A549 (cell line): ENCODE measurements at regions not wholly inside any gene's neighbourhood (a gene's known extent, or its start where the extent isn't known, plus 50 kb on each side); places are given as distances from the start of the nearest gene placed in this dataset.

ENCODE experiments used
- ATAC-seq, 2 experiments: fragments of 200-7000 bp in 1 of 2; fragments of >200 bp in 1 of 2; cut with Nextera tagmentation in 1 of 2; cut with Tn5 transposase in 1 of 2; 3 replicates each; pipeline versions ENCODE4 v1.8.0 to v1.9.1; 2018 to 2020; ENCODE audit warnings: mild to moderate bottlenecking in 1 of 2, moderate library complexity in 1 of 2
- CTCF ChIA-PET: fragments of 300-600 bp; sonication (Branson Sonifier 250); formaldehyde crosslinking; extraction: SDS; loops from one replicate; lab custom pipeline; 2021; ENCODE audit warnings: antibody characterized with exemption, inconsistent platforms; lab: Yijun Ruan, JAX
- POLR2A ChIA-PET: fragments of 350-600 bp; formaldehyde crosslinking; extraction: SDS; loops from one replicate; lab custom pipeline; 2021; ENCODE audit warnings: antibody characterized with exemption, inconsistent platforms; lab: Yijun Ruan, JAX
- DNase-seq, 2 experiments: peaks; one replicate each; pipeline versions ENCODE4 v3.0.0 to v3.0.0-alpha.2; 2011 to 2016; ENCODE audit warnings: low read depth in 1 of 2, low spot score in 1 of 2
- FAIRE-seq: peaks from 2 replicates; lab custom pipeline; 2011; peaks lifted over from hg19 to GRCh38; lab: Jason Lieb, UNC
- H3K27ac ChIP-seq, 2 experiments: fragments of >200 bp; sonication (Bioruptor Twin); formaldehyde crosslinking; 3 replicates each; pipeline ENCODE4 v1.5.1; 2016 to 2017
- H3K4me1 ChIP-seq: fragments of >200 bp; sonication (Bioruptor Twin); formaldehyde crosslinking; 3 replicates; pipeline ENCODE4 v1.6.1; 2016
- H3K4me2 ChIP-seq: fragments of >200 bp; sonication (Bioruptor Twin); formaldehyde crosslinking; 3 replicates; pipeline ENCODE4 v1.6.1; 2016
- H3K4me3 ChIP-seq: fragments of >200 bp; sonication (Bioruptor Twin); formaldehyde crosslinking; 3 replicates; pipeline ENCODE4 v1.5.1; 2016
- H3K9me3 ChIP-seq: fragments of >200 bp; sonication (Bioruptor Twin); formaldehyde crosslinking; 3 replicates; pipeline ENCODE4 v1.6.1; 2016
- CBX8 ChIP-seq: fragments of 200-600 bp; sonication (generic); IDR thresholded peaks from 2 replicates; pipeline ENCODE4 v1.6.1; 2016
- CHD2 ChIP-seq: fragments of 150-350 bp; IDR thresholded peaks from 2 replicates; pipeline ENCODE4 v1.6.1; 2014; ENCODE audit warnings: low read length; ENCODE audit not compliant: partially characterized antibody
- CHD4 ChIP-seq: fragments of 200-600 bp; sonication (generic); IDR thresholded peaks from 2 replicates; pipeline ENCODE4 v1.6.1; 2016; ENCODE audit warnings: antibody characterized with exemption, mild to moderate bottlenecking, borderline replicate concordance
- CTCF ChIP-seq: fragments of >200 bp; sonication (Bioruptor Twin); formaldehyde crosslinking; IDR thresholded peaks from 3 replicates; pipeline ENCODE4 v1.5.1; 2016
- E2F6 ChIP-seq: IDR thresholded peaks from 2 replicates; pipeline ENCODE4 v1.6.1; 2012; ENCODE audit warnings: low read depth, borderline replicate concordance
- ELK1 ChIP-seq: fragments of 150-350 bp; IDR thresholded peaks from 2 replicates; pipeline ENCODE4 v1.6.1; 2014; ENCODE audit warnings: low read depth, mild to moderate bottlenecking, low read length
- HMGXB4 ChIP-seq: fragments of 250-450 bp; sonication (Bioruptor Pico); IDR thresholded peaks from 2 replicates; pipeline ENCODE4 v1.5.0; 2021; ENCODE audit warnings: mild to moderate bottlenecking, moderate library complexity, borderline replicate concordance
- HOXB13 ChIP-seq: fragments of 250-450 bp; sonication (Bioruptor Pico); IDR thresholded peaks from 2 replicates; pipeline ENCODE4 v1.5.0; 2020; ENCODE audit warnings: low read depth, mild to moderate bottlenecking, moderate library complexity
- HOXB5 ChIP-seq: fragments of 250-450 bp; sonication (Bioruptor Pico); IDR thresholded peaks from 2 replicates; pipeline ENCODE4 v1.5.0; 2020; ENCODE audit warnings: mild to moderate bottlenecking, moderate library complexity
- JUNB ChIP-seq: fragments of >200 bp; sonication (Bioruptor Twin); formaldehyde crosslinking; IDR thresholded peaks from 2 replicates; pipeline ENCODE4 v1.6.1; 2016
- MAFK ChIP-seq: fragments of 450-650 bp; IDR thresholded peaks from 2 replicates; pipeline ENCODE4 v1.6.1; 2014; ENCODE audit not compliant: partially characterized antibody
- PBX3 ChIP-seq: IDR thresholded peaks from 2 replicates; pipeline ENCODE4 v1.6.1; 2012
- PHF8 ChIP-seq: fragments of 200-600 bp; sonication (generic); IDR thresholded peaks from 2 replicates; pipeline ENCODE4 v1.6.1; 2016; ENCODE audit warnings: low read depth, mild to moderate bottlenecking, antibody characterized with exemption, moderate library complexity, borderline replicate concordance
- POLR2A ChIP-seq: IDR thresholded peaks from 2 replicates; pipeline ENCODE4 v1.6.1; 2012; ENCODE audit warnings: mild to moderate bottlenecking, low read length
- RCOR1 ChIP-seq: fragments of 150-350 bp; IDR thresholded peaks from 2 replicates; pipeline ENCODE4 v1.6.1; 2014; ENCODE audit warnings: antibody characterized with exemption, low read length, low read depth
- REST ChIP-seq: fragments of 200-600 bp; sonication (generic); IDR thresholded peaks from 2 replicates; pipeline ENCODE4 v1.6.1; 2016; ENCODE audit warnings: antibody characterized with exemption, mild to moderate bottlenecking, moderate library complexity
- TFCP2L1 ChIP-seq: fragments of 250-450 bp; sonication (Bioruptor Pico); IDR thresholded peaks from 2 replicates; pipeline ENCODE4 v1.5.0; 2021; ENCODE audit warnings: mild to moderate bottlenecking
- USF2 ChIP-seq: fragments of 450-650 bp; IDR thresholded peaks from 2 replicates; pipeline ENCODE4 v1.6.1; 2014; ENCODE audit warnings: antibody characterized with exemption
- ZC3H11A ChIP-seq: fragments of 450-650 bp; IDR thresholded peaks from 2 replicates; pipeline ENCODE4 v1.6.1; 2014; ENCODE audit warnings: antibody characterized with exemption, mild to moderate bottlenecking
- ZFP36 ChIP-seq: fragments of 450-650 bp; IDR thresholded peaks from 2 replicates; pipeline ENCODE4 v1.6.1; 2014; ENCODE audit warnings: borderline replicate concordance; ENCODE audit not compliant: partially characterized antibody
- ZNF302 ChIP-seq: fragments of 250-450 bp; sonication (Bioruptor Pico); IDR thresholded peaks from 2 replicates; pipeline ENCODE4 v1.9.0; 2021; ENCODE audit warnings: inconsistent platforms, mild to moderate bottlenecking, moderate library complexity
- ZSCAN20 ChIP-seq: fragments of 250-450 bp; sonication (Bioruptor Pico); IDR thresholded peaks from 2 replicates; pipeline ENCODE4 v1.8.0; 2022; ENCODE audit warnings: mild to moderate bottlenecking, moderate library complexity
- WGBS: methylation state at CpG from one replicate; pipeline ENCODE4 v1.1.6; 2017; ENCODE audit errors: missing lambda C conversion rate; 5-methylcytosine and 5-hydroxymethylcytosine counted together

- TF ChIP-seq ELK1 = no peak
- TF ChIP-seq ZNF302 (CRISPR knock-in tag) = no peak
- TF ChIP-seq, all 56 proteins: peak for 0
These were observed 117.1 kb upstream of the DKK2 start (continued) for GRCh38 chr4:107153228-107153627.

- CTCF ChIA-PET = no interaction called here
- no peaks in the 10 kb centered on the region for H3K9me3 ChIP-seq
- no peak for FAIRE-seq
- H3K4me2 ChIP-seq = no peak overlapping the region
- DNase-seq = no peak
- no peak overlapping the region for H3K27ac ChIP-seq
- POLR2A ChIA-PET = no interaction called here
- ATAC-seq = no peak
- H3K4me1 ChIP-seq = no peaks in the 10 kb centered on the region
- 12% methylated on average over 1 of the region's 1 CpG for WGBS
- no peak overlapping the region for H3K4me3 ChIP-seq
- TF ChIP-seq E2F6 (no peak), TFCP2L1 (CRISPR knock-in tag) (no peak), MAFK (peak; percentile 44)
- TF ChIP-seq, all 56 proteins: peak for 1
These were observed 115.1 kb upstream of the DKK2 start for GRCh38 chr4:107151173-107151572.

- no peak for DNase-seq
- 47% methylated on average over 1 of the region's 1 CpG for WGBS
- no peak for TF ChIP-seq HMGXB4 (CRISPR knock-in tag)
- TF ChIP-seq PHF8 = no peak
- no peak for TF ChIP-seq REST
- no peak for TF ChIP-seq USF2
- no peak for TF ChIP-seq CHD2
- no peak for TF ChIP-seq POLR2A
- TF ChIP-seq HOXB5 (CRISPR knock-in tag) = no peak
- TF ChIP-seq CBX8 = no peak
- TF ChIP-seq HOXB13 = no peak
- no peak for TF ChIP-seq CHD4
- TF ChIP-seq ZSCAN20 (CRISPR knock-in tag) = no peak
- no peak for TF ChIP-seq PBX3
- TF ChIP-seq JUNB = no peak
- TF ChIP-seq RCOR1 = no peak
- TF ChIP-seq ZFP36 = no peak
- TF ChIP-seq ZC3H11A = no peak
- TF ChIP-seq E2F6 = no peak
- no peak for TF ChIP-seq CTCF
- POLR2A ChIA-PET = no interaction called here
- no peak overlapping the region for H3K4me2 ChIP-seq
- no peak overlapping the region for H3K4me3 ChIP-seq
- H3K4me1 ChIP-seq = no peaks in the 10 kb centered on the region
- no peak overlapping the region for H3K27ac ChIP-seq
- FAIRE-seq = no peak
- no peaks in the 10 kb centered on the region for H3K9me3 ChIP-seq
- no peak for ATAC-seq
- CTCF ChIA-PET = no interaction called here
These were observed 112.8 kb upstream of the DKK2 start for GRCh38 chr4:107148904-107149303.
